Fibroblast of lung (primary cell): ENCODE measurements at regions not wholly inside any gene's neighbourhood (a gene's known extent, or its start where the extent isn't known, plus 50 kb on each side); places are given as distances from the start of the nearest gene placed in this dataset.

Experiments
- DNase-seq, 2 donors: peaks; one replicate each; pipeline versions ENCODE4 v3.0.0 to v3.0.0-alpha.2; 2010; ENCODE audit warnings: low read depth in 2 of 2
- H2AFZ ChIP-seq: 2 replicates; pipeline ENCODE4 v1.5.1; 2012; ENCODE audit warnings: low read length, control low read depth, inconsistent platforms
- H3K27ac ChIP-seq: 2 replicates; pipeline ENCODE4 v1.5.1; 2011; ENCODE audit warnings: low read length, control low read depth; ENCODE audit not compliant: insufficient read depth
- H3K27me3 ChIP-seq: 2 replicates; pipeline ENCODE4 v1.5.1; 2011; ENCODE audit warnings: mild to moderate bottlenecking, low read length; ENCODE audit not compliant: control insufficient read depth, insufficient read depth
- H3K36me3 ChIP-seq: 2 replicates; pipeline ENCODE4 v1.5.1; 2011; ENCODE audit warnings: low read length; ENCODE audit not compliant: control insufficient read depth, insufficient read depth
- H3K4me1 ChIP-seq: 2 replicates; pipeline ENCODE4 v1.5.1; 2011; ENCODE audit warnings: low read length; ENCODE audit not compliant: control insufficient read depth, insufficient read depth; ENCODE audit errors: extremely low read depth
- H3K4me2 ChIP-seq: 2 replicates; pipeline ENCODE4 v1.5.1; 2011; ENCODE audit warnings: low read length, control low read depth; ENCODE audit not compliant: insufficient read depth; ENCODE audit errors: extremely low read depth
- H3K4me3 ChIP-seq, 4 experiments: fragments of 200-600 bp in 1 of 4; sonication (generic) in 1 of 4; replicated peaks in 1 of 4; 2 replicates each; pipeline ENCODE4 v1.5.1; 2011 to 2016; ENCODE audit warnings: low read length in 4 of 4, low read depth in 3 of 4, mild to moderate bottlenecking in 3 of 4, control low read depth in 2 of 4, inconsistent platforms in 1 of 4, mixed read lengths in 1 of 4; ENCODE audit not compliant: insufficient read depth in 1 of 4; ENCODE audit errors: control extremely low read depth in 1 of 4
- H3K79me2 ChIP-seq: 2 replicates; pipeline ENCODE4 v1.5.1; 2012; ENCODE audit warnings: mild to moderate bottlenecking, low read length, inconsistent platforms; ENCODE audit not compliant: control insufficient read depth, insufficient read depth
- H3K9ac ChIP-seq: 2 replicates; pipeline ENCODE4 v1.5.1; 2011; ENCODE audit warnings: mild to moderate bottlenecking, low read length, control low read depth; ENCODE audit not compliant: insufficient read depth
- H3K9me3 ChIP-seq: 2 replicates; pipeline ENCODE4 v1.5.1; 2012; ENCODE audit warnings: low read depth, low read length; ENCODE audit not compliant: control insufficient read depth, insufficient read depth
- H4K20me1 ChIP-seq: 2 replicates; pipeline ENCODE4 v1.5.1; 2011; ENCODE audit warnings: low read length; ENCODE audit not compliant: control insufficient read depth, insufficient read depth; ENCODE audit errors: extremely low read depth
- CTCF ChIP-seq, 2 donors: IDR thresholded peaks in 1 of 2; conservative IDR thresholded peaks in 1 of 2; 1 replicate in 1 of 2; 2 replicates in 1 of 2; pipeline ENCODE4 v1.5.1; 2011 to 2012; ENCODE audit warnings: low read length in 2 of 2, control low read depth in 1 of 2, inconsistent platforms in 1 of 2, low read depth in 1 of 2, mild to moderate bottlenecking in 1 of 2
- EZH2 ChIP-seq: IDR thresholded peaks from 2 replicates; pipeline ENCODE4 v1.5.1; 2012; ENCODE audit warnings: low read length, control low read depth, mild to moderate bottlenecking; ENCODE audit errors: missing control alignments

GRCh38 chr7:124124201-124124600 is 91.3 kb upstream of the TMEM229A start:
- Histone ChIP-seq H3K27ac (no peak overlapping the region), H3K4me3 (no peak overlapping the region), H3K27me3 (no peaks in the 10 kb centered on the region), H3K9me3 (no peaks in the 10 kb centered on the region), H3K79me2 (no peaks in the 10 kb centered on the region), H3K4me1 (no peaks in the 10 kb centered on the region), H4K20me1 (no peaks in the 10 kb centered on the region), H2AFZ (no peak overlapping the region), H3K4me2 (no peak overlapping the region), H3K9ac (no peak overlapping the region), H3K36me3 (no peaks in the 10 kb centered on the region)
- TF ChIP-seq EZH2 (no peak), CTCF (conservative IDR thresholded peaks at IDR 0.05 in 1 of 2, IDR thresholded peaks at IDR 0.05 in 1 of 2; ENCODE audit: low read depth in 1 of 2, low read length in 2 of 2) (no peak)
- DNase-seq = peak in 1 of 2 donors; percentile 20

- TF ChIP-seq CTCF (conservative IDR thresholded peaks at IDR 0.05 in 1 of 2, IDR thresholded peaks at IDR 0.05 in 1 of 2; ENCODE audit: low read depth in 1 of 2, low read length in 2 of 2) (no peak), EZH2 (no peak)
- Histone ChIP-seq H3K4me2 (no peak overlapping the region), H3K36me3 (no peaks in the 10 kb centered on the region), H3K4me1 (no peaks in the 10 kb centered on the region), H2AFZ (no peak overlapping the region), H3K79me2 (no peaks in the 10 kb centered on the region), H3K4me3 (no peak overlapping the region), H3K9me3 (no peaks in the 10 kb centered on the region), H4K20me1 (no peaks in the 10 kb centered on the region), H3K27me3 (no peaks in the 10 kb centered on the region), H3K9ac (no peak overlapping the region), H3K27ac (no peak overlapping the region)
- no peak for DNase-seq
Measured at GRCh38 chr7:124120911-124121310, 88.0 kb upstream of the TMEM229A start.

- Histone ChIP-seq H3K79me2 (no peaks in the 10 kb centered on the region), H2AFZ (no peak overlapping the region), H3K9me3 (no peaks in the 10 kb centered on the region), H3K36me3 (no peaks in the 10 kb centered on the region), H4K20me1 (no peaks in the 10 kb centered on the region), H3K4me1 (no peaks in the 10 kb centered on the region), H3K4me2 (no peak overlapping the region), H3K27me3 (no peaks in the 10 kb centered on the region), H3K27ac (no peak overlapping the region), H3K4me3 (no peak overlapping the region), H3K9ac (no peak overlapping the region)
- no peak for TF ChIP-seq CTCF (conservative IDR thresholded peaks at IDR 0.05 in 1 of 2, IDR thresholded peaks at IDR 0.05 in 1 of 2; ENCODE audit: low read depth in 1 of 2, low read length in 2 of 2)
- no peak for TF ChIP-seq EZH2
- no peak for DNase-seq
Measured at GRCh38 chr7:124113045-124113444, 80.2 kb upstream of the TMEM229A start.
